Activated CD4-positive, CD25-positive, alpha-beta regulatory T cell treated with anti-CD3 and anti-CD28 coated beads, Interleukin-2, amount 50 U/mL, for 16 hours (primary cell): ENCODE measurements at regions not wholly inside any gene's neighbourhood (a gene's known extent, or its start where the extent isn't known, plus 50 kb on each side); places are given as distances from the start of the nearest gene placed in this dataset.

ENCODE experiments used
- DNase-seq: peaks from one replicate; pipeline ENCODE4 v3.0.0-alpha.2; 2020; ENCODE audit warnings: low read depth, low spot score

DNA sequence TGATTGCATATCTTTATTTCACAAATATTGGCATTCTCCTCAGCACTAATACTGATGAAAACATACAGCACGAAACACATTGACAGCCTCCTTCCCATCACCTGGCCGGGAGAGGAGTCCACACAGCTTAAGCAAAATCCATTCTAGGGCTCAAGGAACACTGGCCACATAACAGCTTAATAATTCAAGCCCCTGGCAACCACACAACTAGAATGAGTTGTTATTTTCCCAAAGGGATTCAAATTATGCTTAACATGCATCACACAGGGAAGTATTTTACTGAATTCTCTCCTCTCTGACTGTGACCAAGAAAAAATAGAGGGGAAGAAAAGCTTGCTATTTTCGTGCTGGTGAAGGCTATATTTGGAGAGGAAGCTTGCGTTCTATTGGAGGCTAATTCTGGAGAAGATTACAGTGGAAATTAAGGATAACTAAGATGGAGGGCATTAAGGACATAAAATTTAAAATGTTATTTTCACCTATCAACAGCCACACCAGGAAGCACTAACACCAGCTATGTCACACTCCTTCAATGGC is 198.5 kb downstream of the ADGRG6 start:
- DNase-seq, result no peak

DNA sequence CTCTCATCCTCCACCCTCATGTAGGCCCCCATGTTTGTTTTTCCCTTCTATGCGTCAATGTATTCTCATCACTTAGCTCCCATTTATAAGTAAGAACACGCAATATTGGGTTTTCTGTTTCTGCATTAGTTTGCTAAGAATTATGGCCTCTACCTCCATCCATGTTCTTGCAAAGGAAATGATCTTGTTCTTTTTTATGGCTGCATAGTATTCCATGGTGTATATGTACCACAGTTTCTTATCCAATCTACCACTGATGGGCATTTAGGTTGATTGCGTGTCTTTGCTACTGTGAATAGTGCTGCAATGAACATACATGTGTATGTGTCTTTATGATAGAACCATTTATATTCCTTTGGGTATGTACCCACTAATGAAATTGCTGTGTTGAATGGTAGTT is 200.0 kb downstream of the ADGRG6 start:
- DNase-seq, result no peak

GRCh38 chr6:142507065-142507464 is 205.3 kb downstream of the ADGRG6 start:
- no peak for DNase-seq

- no peak for DNase-seq
Measured at GRCh38 chr6:142510211-142510610, 208.4 kb downstream of the ADGRG6 start.

DNA sequence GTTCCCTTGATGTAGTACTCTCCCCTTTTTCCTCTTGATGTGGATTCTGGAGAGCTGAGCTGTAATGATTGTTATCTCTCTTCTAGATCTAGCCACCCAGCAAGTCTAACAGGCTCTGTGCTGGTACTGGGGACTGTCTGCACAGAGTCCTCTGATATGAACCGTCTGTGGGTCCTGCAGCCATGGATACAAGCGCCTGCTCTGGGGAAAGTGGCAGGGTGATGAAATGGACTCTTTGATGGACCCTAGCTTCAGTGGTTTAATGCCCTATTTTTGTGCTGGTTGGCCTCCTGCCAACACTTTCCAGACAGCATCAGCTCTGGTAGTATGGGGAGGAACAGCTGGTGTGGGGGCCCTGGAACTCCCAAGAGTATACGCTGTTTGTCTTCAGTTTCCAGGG is 216.3 kb downstream of the ADGRG6 start:
- DNase-seq, result no peak

DNA sequence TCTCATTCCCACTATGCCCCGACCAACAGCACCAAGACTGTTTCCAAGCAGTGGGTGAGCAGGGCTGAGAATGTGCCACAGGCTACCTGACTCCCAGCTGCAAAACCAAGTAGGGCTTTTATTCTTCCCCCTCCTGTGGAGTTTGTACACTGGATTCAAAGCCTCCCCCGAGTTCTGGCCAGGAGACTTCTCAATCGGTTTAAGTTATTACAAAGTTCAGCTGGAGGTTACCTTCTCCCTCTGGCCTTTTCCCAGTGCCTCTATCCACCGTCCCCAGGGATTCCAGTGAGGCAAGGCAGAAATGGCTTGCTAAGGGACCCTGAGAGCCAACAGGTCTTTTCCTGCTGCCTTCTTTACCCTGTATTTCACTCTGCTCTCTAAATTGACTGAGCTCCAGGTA is 217.0 kb downstream of the ADGRG6 start:
- no peak for DNase-seq

- DNase-seq, result no peak
Measured at GRCh38 chr6:142521791-142522190, 220.0 kb downstream of the ADGRG6 start.

- DNase-seq, result no peak
Measured at GRCh38 chr6:142523515-142524375, 221.9 kb downstream of the ADGRG6 start.

- DNase-seq, result no peak
Measured at GRCh38 chr6:142530566-142530965, 228.8 kb downstream of the ADGRG6 start.

DNA sequence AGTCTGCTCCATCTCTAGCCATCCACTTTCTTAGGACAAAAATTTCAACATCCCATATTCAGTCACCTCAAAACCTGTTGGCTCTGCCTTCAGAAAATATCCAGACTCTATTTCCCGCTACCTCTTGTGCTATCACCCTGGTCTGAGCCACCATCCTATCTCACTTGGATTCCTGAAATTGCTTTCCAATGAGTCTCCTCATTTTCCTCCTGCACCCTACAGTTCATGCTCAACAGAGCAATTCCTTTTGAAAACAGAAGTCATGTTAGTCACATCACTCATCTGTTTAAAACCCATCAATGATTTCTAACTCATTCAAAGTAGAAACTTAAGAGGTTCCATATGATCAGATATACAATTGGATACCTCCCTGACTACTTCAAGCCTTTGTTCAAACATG is 229.9 kb downstream of the ADGRG6 start:
- no peak for DNase-seq

DNA sequence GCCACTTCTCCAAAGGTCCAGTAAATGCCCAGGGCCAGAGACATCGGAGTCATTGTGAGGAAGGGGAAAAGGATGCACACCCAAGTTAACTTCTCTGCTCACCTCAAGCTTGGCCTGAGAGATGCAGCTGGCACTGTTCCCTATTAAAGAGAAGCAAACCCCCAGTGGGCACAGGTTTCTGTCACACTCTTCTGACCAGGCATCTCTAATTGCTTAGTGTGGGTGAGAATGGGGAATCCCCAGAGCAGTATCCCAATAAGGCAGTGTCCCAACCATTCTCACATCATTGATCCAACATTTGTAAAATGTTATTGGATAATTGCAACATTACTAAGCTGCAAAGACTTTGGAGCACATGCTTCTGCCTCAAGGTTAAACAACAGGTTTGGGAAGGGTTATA is 232.3 kb downstream of the ADGRG6 start:
- no peak for DNase-seq

GRCh38 chr6:142534484-142534883 is 232.7 kb downstream of the ADGRG6 start:
- DNase-seq, result no peak

DNA sequence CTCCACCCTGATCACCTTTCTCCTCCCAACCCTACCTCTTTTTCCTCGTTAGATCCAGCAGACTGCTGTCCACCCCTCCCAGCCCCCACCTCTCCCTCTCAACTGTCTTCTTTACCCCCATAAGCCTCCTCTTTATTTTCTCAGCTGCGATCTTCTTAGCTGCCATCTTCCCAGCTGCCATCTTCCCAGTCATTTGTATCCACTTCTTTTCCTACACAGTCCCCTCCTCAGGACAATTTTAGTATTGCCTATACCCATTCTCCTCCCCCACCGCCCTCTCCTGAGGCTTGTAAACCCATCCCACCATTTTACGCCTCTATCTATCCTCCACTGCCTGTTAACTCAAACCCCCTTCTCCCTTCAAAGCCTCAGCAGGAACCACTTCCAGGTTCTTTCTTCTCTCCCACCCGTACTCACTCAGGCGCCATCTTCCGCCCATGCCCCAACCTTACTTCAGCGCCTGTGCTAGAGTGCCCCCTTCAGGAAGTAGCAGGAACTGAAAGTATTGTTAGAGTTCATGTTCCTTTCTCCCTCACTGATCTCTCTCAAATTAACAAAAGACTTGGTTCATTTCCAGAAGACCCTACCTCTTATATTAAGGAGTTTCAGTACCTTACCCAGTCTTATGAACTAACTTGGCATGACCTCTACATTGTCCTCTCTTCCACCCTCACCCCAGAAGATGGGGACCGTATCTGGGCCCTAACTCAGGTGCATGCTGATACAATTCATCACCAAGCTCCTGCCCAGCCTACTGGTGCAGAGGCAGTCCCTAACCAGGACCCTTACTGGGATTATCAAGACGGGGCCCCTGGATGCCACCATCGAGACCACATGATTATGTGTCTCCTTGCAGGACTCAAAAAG is 236.0 kb downstream of the ADGRG6 start:
- DNase-seq, result no peak

GRCh38 chr6:142542704-142543233 is 241.0 kb downstream of the ADGRG6 start:
- no peak for DNase-seq

DNA sequence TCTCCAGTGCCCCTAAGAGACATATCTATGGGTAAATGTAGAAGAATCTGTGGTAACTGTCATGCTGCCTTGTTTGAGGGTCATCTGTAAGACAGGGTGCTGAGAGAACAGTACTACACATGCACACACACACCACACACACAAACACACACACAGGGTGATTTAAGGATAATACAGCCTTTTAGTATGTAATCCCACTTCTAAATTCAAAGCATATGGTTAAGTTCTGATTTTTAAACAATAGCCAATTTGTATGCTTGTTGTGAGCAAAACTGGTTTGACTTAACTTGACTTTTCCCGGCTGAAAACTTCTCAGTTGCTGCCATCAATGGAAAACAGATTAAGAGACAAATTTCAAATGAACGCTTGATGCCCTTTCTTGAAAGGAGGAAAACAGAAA is 241.8 kb downstream of the ADGRG6 start:
- no peak for DNase-seq

- no peak for DNase-seq
Measured at GRCh38 chr6:142544199-142544838, 242.5 kb downstream of the ADGRG6 start.

- no peak for DNase-seq
Measured at GRCh38 chr6:142545147-142545546, 243.3 kb downstream of the ADGRG6 start.

DNA sequence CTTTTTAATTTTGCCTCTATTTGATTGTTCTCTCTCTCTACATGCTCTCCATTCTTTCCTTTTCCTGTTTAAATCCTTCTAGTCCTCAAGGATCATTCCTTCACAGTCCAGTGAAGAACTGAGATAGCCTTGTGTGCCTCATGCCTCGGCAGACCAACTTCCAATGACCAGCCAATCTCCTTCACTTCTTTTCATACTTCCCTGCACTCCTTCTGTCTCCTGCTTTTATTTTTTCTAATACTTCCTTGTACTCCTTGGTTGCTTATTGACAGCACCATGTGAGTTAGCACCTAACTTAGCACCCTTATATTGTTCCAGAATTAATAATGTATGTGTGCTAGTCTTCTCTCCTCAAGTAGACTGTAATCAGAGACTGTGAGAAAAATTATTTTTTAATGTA is 246.8 kb downstream of the ADGRG6 start:
- no peak for DNase-seq

GRCh38 chr6:142550310-142551063 is 248.7 kb downstream of the ADGRG6 start:
- no peak for DNase-seq

GRCh38 chr6:142551274-142551811 is 249.5 kb downstream of the ADGRG6 start:
- no peak for DNase-seq

DNA sequence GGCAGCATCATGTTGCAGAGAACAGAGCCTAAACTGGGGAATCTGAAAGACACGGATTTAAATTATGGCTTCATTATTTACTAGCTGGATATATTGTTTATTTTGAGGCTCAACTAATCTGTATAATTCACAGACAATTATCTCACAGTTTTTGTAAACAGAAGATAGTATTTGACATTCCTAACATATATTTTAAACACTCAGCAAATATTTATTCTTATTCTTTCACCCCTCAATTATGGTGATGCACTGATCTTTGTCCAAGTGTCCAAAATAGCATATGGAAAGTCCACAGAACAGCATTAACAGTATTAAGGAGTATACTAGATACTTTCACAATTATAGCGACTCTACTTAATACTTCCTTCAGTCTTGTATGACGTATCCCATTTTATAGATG is 257.0 kb downstream of the ADGRG6 start:
- DNase-seq, result no peak
